ENCODE measurements at regions not wholly inside any gene's neighbourhood (a gene's known extent, or its start where the extent isn't known, plus 50 kb on each side); places are given as distances from the start of the nearest gene placed in this dataset.

DNA sequence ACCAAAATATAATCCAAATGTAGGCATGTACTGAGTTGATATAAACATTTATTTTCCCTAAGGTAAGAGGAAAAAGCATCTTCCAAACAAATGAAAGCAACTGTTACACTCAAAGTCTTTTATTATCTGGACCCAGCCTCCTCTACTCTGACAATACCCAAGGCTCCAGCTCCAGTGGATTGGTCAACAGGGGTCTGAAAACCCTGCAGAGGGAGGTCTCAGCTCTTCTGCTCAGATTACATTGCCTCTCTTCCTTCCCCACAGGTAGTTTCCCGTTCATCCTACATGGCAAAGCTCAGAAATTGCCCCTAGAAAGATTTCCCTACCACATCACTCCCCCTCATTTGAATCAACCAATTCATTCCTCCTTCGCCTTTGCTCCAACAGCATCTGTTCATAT is 457.0 kb downstream of the METTL4 start:
- no peak for TF ChIP-seq ZNF274 (IDR thresholded peaks at IDR 0.05; ENCODE audit: low read depth, low read length)
- TF ChIP-seq YY1 (IDR thresholded peaks at IDR 0.05; ENCODE audit: insufficient read depth, insufficient read length): no peak
- TF ChIP-seq SUZ12 (IDR thresholded peaks at IDR 0.05; ENCODE audit: extremely low read depth, insufficient read depth, insufficient read length): no peak

All from NT2/D1 (cell line).